GM23338 (cell line): ENCODE measurements at regions not wholly inside any gene's neighbourhood (a gene's known extent, or its start where the extent isn't known, plus 50 kb on each side); places are given as distances from the start of the nearest gene placed in this dataset.

Experiments used
- ATAC-seq: fragments of 200-7000 bp; cut with Tn5 transposase; 3 replicates; pipeline ENCODE4 v1.9.1; 2020
- DNase-seq: peaks from one replicate; pipeline ENCODE4 v3.0.0-alpha.2; 2015; ENCODE audit warnings: low spot score
- H2AFZ ChIP-seq: fragments of 200-600 bp; sonication (generic); 2 replicates; pipeline ENCODE4 v1.8.0; 2016; ENCODE audit warnings: antibody characterized with exemption, mild to moderate bottlenecking, moderate library complexity
- H3F3A ChIP-seq: fragments of 200-600 bp; sonication (generic); replicated peaks from 2 replicates; pipeline ENCODE4 v1.8.0; 2017; ENCODE audit warnings: antibody characterized with exemption, mixed run types, low read depth
- H3K27ac ChIP-seq: fragments of 200-600 bp; sonication (generic); 2 replicates; pipeline ENCODE4 v1.6.1; 2016; ENCODE audit warnings: low read depth
- H3K27me3 ChIP-seq: fragments of 200-600 bp; sonication (generic); 2 replicates; pipeline ENCODE4 v1.8.0; 2016; ENCODE audit warnings: mild to moderate bottlenecking, mixed run types, moderate library complexity; ENCODE audit not compliant: insufficient read depth
- H3K36me3 ChIP-seq: fragments of 200-600 bp; sonication (generic); 2 replicates; pipeline ENCODE4 v1.8.0; 2016; ENCODE audit warnings: mild to moderate bottlenecking; ENCODE audit not compliant: insufficient read depth
- H3K4me1 ChIP-seq: fragments of 200-600 bp; sonication (generic); 2 replicates; pipeline ENCODE4 v1.8.0; 2016; ENCODE audit warnings: mild to moderate bottlenecking, moderate library complexity; ENCODE audit not compliant: insufficient read depth
- H3K4me2 ChIP-seq: fragments of 200-600 bp; sonication (generic); 2 replicates; pipeline ENCODE4 v1.7.1; 2017; ENCODE audit warnings: mixed run types
- H3K4me3 ChIP-seq: fragments of 200-600 bp; sonication (generic); 2 replicates; pipeline ENCODE4 v1.6.1; 2016; ENCODE audit warnings: mixed run types
- H3K79me2 ChIP-seq: fragments of 200-600 bp; sonication (generic); replicated peaks from 2 replicates; pipeline ENCODE4 v1.8.0; 2017; ENCODE audit warnings: mild to moderate bottlenecking; ENCODE audit not compliant: insufficient read depth
- H3K9me2 ChIP-seq: fragments of 200-600 bp; sonication (generic); 2 replicates; pipeline ENCODE4 v1.8.0; 2017; ENCODE audit not compliant: insufficient read depth
- H4K20me1 ChIP-seq: fragments of 200-600 bp; sonication (generic); replicated peaks from 2 replicates; pipeline ENCODE4 v1.8.0; 2017; ENCODE audit warnings: mild to moderate bottlenecking; ENCODE audit not compliant: insufficient read depth
- H3K27ac Mint-ChIP-seq: 2 replicates; pipeline ENCODE4 v1.8.0; 2020; ENCODE audit warnings: inconsistent platforms, mild to moderate bottlenecking, moderate library complexity, mixed read lengths
- H3K27me3 Mint-ChIP-seq: 3 replicates; pipeline ENCODE4 v1.8.0; 2022; ENCODE audit warnings: low read depth, mild to moderate bottlenecking, moderate library complexity, mixed read lengths, inconsistent platforms; ENCODE audit not compliant: insufficient read depth, poor library complexity
- H3K36me3 Mint-ChIP-seq: 3 replicates; pipeline ENCODE4 v1.8.0; 2021; ENCODE audit warnings: low read depth, mild to moderate bottlenecking, inconsistent platforms, moderate library complexity, mixed read lengths
- H3K4me1 Mint-ChIP-seq: 3 replicates; pipeline ENCODE4 v1.8.0; 2020; ENCODE audit warnings: mild to moderate bottlenecking, inconsistent platforms, mixed read lengths
- H3K4me3 Mint-ChIP-seq: 3 replicates; pipeline ENCODE4 v1.8.0; 2021; ENCODE audit warnings: moderate library complexity, mild to moderate bottlenecking, inconsistent platforms, mixed read lengths
- H3K9me3 Mint-ChIP-seq: 3 replicates; pipeline ENCODE4 v1.8.0; 2020; ENCODE audit warnings: moderate library complexity, mild to moderate bottlenecking, inconsistent platforms, mixed read lengths
- CTCF ChIP-seq, 2 experiments: fragments of 200-600 bp in 1 of 2; sonication (generic) in 1 of 2; conservative IDR thresholded peaks; 2 replicates each; pipeline versions ENCODE4 v1.5.1 to v1.6.1; 2016 to 2017; ENCODE audit warnings: antibody characterized with exemption in 2 of 2, low read depth in 2 of 2, mild to moderate bottlenecking in 2 of 2, moderate library complexity in 1 of 2
- ETS1 ChIP-seq: IDR thresholded peaks from 2 replicates; pipeline ENCODE4 v1.6.1; 2016; ENCODE audit warnings: antibody characterized with exemption
- EZH2phosphoT487 ChIP-seq: fragments of 200-600 bp; sonication (generic); IDR thresholded peaks from one replicate; pipeline ENCODE4 v1.8.1; 2018; ENCODE audit warnings: antibody characterized with exemption; ENCODE audit not compliant: unreplicated experiment
- ZNF462 ChIP-seq: fragments of 250-450 bp; sonication (Bioruptor Pico); IDR thresholded peaks from 2 replicates; pipeline ENCODE4 v1.5.0; 2020; ENCODE audit warnings: mild to moderate bottlenecking, moderate library complexity
- TF ChIP-seq, protein P1 (sequence below): IDR thresholded peaks from one replicate; pipeline ENCODE4 v1.6.1; 2018; ENCODE audit warnings: antibody characterized with exemption; ENCODE audit not compliant: unreplicated experiment

GRCh38 chrX:45518552-45518951, 317.9 kb upstream of the DIPK2B start:
- no peak overlapping the region for H3K27ac ChIP-seq
- Mint-ChIP-seq H3K4me3 (no peak overlapping the region), H3K36me3 (no peaks in the 10 kb centered on the region), H3K27me3 (no peaks in the 10 kb centered on the region), H3K9me3 (no peaks in the 10 kb centered on the region), H3K27ac (no peak overlapping the region), H3K4me1 (peaks cover 10% of the 10 kb centered on the region; the same call in 2 of the 3 replicates)
- no peak overlapping the region for H3K4me2 ChIP-seq
- H3K36me3 ChIP-seq, result no peaks in the 10 kb centered on the region
- no peak overlapping the region for H3K4me3 ChIP-seq
- no peak for ATAC-seq
- DNase-seq, result no peak
- no peak overlapping the region for H2AFZ ChIP-seq
- H3K4me1 ChIP-seq, result no peaks in the 10 kb centered on the region
- H3K9me2 ChIP-seq, result no peaks in the 10 kb centered on the region
- TF ChIP-seq CTCF (conservative IDR thresholded peaks at IDR 0.05; ENCODE audit: low read depth in 2 of 2) (no peak), EZH2phosphoT487 (no peak), ETS1 (no peak), ZNF462 (CRISPR knock-in tag) (no peak)
- TF ChIP-seq, protein P1, sequence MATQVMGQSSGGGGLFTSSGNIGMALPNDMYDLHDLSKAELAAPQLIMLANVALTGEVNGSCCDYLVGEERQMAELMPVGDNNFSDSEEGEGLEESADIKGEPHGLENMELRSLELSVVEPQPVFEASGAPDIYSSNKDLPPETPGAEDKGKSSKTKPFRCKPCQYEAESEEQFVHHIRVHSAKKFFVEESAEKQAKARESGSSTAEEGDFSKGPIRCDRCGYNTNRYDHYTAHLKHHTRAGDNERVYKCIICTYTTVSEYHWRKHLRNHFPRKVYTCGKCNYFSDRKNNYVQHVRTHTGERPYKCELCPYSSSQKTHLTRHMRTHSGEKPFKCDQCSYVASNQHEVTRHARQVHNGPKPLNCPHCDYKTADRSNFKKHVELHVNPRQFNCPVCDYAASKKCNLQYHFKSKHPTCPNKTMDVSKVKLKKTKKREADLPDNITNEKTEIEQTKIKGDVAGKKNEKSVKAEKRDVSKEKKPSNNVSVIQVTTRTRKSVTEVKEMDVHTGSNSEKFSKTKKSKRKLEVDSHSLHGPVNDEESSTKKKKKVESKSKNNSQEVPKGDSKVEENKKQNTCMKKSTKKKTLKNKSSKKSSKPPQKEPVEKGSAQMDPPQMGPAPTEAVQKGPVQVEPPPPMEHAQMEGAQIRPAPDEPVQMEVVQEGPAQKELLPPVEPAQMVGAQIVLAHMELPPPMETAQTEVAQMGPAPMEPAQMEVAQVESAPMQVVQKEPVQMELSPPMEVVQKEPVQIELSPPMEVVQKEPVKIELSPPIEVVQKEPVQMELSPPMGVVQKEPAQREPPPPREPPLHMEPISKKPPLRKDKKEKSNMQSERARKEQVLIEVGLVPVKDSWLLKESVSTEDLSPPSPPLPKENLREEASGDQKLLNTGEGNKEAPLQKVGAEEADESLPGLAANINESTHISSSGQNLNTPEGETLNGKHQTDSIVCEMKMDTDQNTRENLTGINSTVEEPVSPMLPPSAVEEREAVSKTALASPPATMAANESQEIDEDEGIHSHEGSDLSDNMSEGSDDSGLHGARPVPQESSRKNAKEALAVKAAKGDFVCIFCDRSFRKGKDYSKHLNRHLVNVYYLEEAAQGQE, result no peak
- H4K20me1 ChIP-seq, result no peaks in the 10 kb centered on the region
- no peaks in the 10 kb centered on the region for H3F3A ChIP-seq
- no peaks in the 10 kb centered on the region for H3K79me2 ChIP-seq
- H3K27me3 ChIP-seq, result no peaks in the 10 kb centered on the region
